ENCODE measurements at regions not wholly inside any gene's neighbourhood (a gene's known extent, or its start where the extent isn't known, plus 50 kb on each side); places are given as distances from the start of the nearest gene placed in this dataset.

- TF ChIP-seq CTCF (IDR thresholded peaks at IDR 0.05): no peak
- TF ChIP-seq CHD2 (IDR thresholded peaks at IDR 0.05; ENCODE audit: low read length, partially characterized antibody): no peak
- no peak for TF ChIP-seq MAZ (IDR thresholded peaks at IDR 0.05; ENCODE audit: borderline replicate concordance, low read depth, low read length)
- TF ChIP-seq E2F6 (IDR thresholded peaks at IDR 0.05; ENCODE audit: borderline replicate concordance, low read depth): no peak
- no peak for TF ChIP-seq ESRRA (IDR thresholded peaks at IDR 0.05; ENCODE audit: borderline replicate concordance, low read length)
- TF ChIP-seq SMC3 (IDR thresholded peaks at IDR 0.05): no peak
- no peak for TF ChIP-seq EP300 (IDR thresholded peaks at IDR 0.05)
- no peak for TF ChIP-seq RFX5 (IDR thresholded peaks at IDR 0.05)
- TF ChIP-seq REST (IDR thresholded peaks at IDR 0.05): no peak
- TF ChIP-seq USF2 (IDR thresholded peaks at IDR 0.05): no peak
- TF ChIP-seq POLR2AphosphoS2 (conservative IDR thresholded peaks at IDR 0.05; ENCODE audit: low read length): no peak
- TF ChIP-seq POLR2A (IDR thresholded peaks at IDR 0.05; ENCODE audit: low read length): no peak
- TF ChIP-seq ELK1 (IDR thresholded peaks at IDR 0.05; ENCODE audit: low read depth, low read length): no peak
Observed at GRCh38 chr2:7709907-7710306, 792.7 kb downstream of the RNF144A start.
